Smooth muscle cell (in vitro differentiated cells): ENCODE measurements at regions not wholly inside any gene's neighbourhood (a gene's known extent, or its start where the extent isn't known, plus 50 kb on each side); places are given as distances from the start of the nearest gene placed in this dataset.

ENCODE experiments used
- DNase-seq: peaks from one replicate; lab custom pipeline; 2025; ENCODE audit not compliant: unreplicated experiment; lab: John Stamatoyannopoulos, UW
- H2AFZ ChIP-seq: fragments of 200-600 bp; sonication (generic); 2 replicates; pipeline ENCODE4 v1.6.0; 2016; ENCODE audit warnings: antibody characterized with exemption, low read depth, mild to moderate bottlenecking
- H3F3A ChIP-seq: fragments of 200-600 bp; sonication (generic); 2 replicates; pipeline ENCODE4 v1.6.0; 2017; ENCODE audit warnings: antibody characterized with exemption, low read depth
- H3K27ac ChIP-seq: fragments of 200-600 bp; sonication (generic); 2 replicates; pipeline ENCODE4 v1.5.1; 2016; ENCODE audit warnings: low read depth, mild to moderate bottlenecking
- H3K27me3 ChIP-seq: fragments of 200-600 bp; sonication (generic); 2 replicates; pipeline ENCODE4 v1.6.1; 2016; ENCODE audit warnings: low read depth, mild to moderate bottlenecking
- H3K36me3 ChIP-seq: fragments of 200-600 bp; sonication (generic); 2 replicates; pipeline ENCODE4 v1.5.1; 2016; ENCODE audit warnings: low read depth
- H3K4me1 ChIP-seq: fragments of 200-600 bp; sonication (generic); 2 replicates; pipeline ENCODE4 v1.5.1; 2016; ENCODE audit warnings: low read depth
- H3K4me2 ChIP-seq: fragments of 200-600 bp; sonication (generic); 2 replicates; pipeline ENCODE4 v1.6.0; 2016; ENCODE audit warnings: mild to moderate bottlenecking
- H3K4me3 ChIP-seq: fragments of 200-600 bp; sonication (generic); 2 replicates; pipeline ENCODE4 v1.5.1; 2016; ENCODE audit warnings: mild to moderate bottlenecking
- H3K79me2 ChIP-seq: fragments of 200-600 bp; sonication (generic); 2 replicates; pipeline ENCODE4 v1.6.0; 2016; ENCODE audit warnings: low read depth, mild to moderate bottlenecking
- H3K9ac ChIP-seq: fragments of 200-600 bp; sonication (generic); 2 replicates; pipeline ENCODE4 v1.6.0; 2016; ENCODE audit warnings: low read depth
- H3K9me3 ChIP-seq: fragments of 200-600 bp; sonication (generic); replicated peaks from 2 replicates; pipeline ENCODE4 v1.5.1; 2016; ENCODE audit warnings: low read depth
- H4K20me1 ChIP-seq: fragments of 200-600 bp; sonication (generic); 2 replicates; pipeline ENCODE4 v1.6.0; 2016; ENCODE audit warnings: low read depth
- WGBS: methylation state at CpG from one replicate; pipeline ENCODE4 v1.1.7; 2016; ENCODE audit warnings: low lambda C conversion rate; 5-methylcytosine and 5-hydroxymethylcytosine counted together
- TF ChIP-seq, protein P1 (sequence below): fragments of 200-600 bp; sonication (generic); IDR thresholded peaks from 2 replicates; pipeline ENCODE4 v1.5.1; 2017; ENCODE audit warnings: borderline replicate concordance, mild to moderate bottlenecking, antibody characterized with exemption; ENCODE audit not compliant: insufficient read depth, poor library complexity, severe bottlenecking

DNA sequence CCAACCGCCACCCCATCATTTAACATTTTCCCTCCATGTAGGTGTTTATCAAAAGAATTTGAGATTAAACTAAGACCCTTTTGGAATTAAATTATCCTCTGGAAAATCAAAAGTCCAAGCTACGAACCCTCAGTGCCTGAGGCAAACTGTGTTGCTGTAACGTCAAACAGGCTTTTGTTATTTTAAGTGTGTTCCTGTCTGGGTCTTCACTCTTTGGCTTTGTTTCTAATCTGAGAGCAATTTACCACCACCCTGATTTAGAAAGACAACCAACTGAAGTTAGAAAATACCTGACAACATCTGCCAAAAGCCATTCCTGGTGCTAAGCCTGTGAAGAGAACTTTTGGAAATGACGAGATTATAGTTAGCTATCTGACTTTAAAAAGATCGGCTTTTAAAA, 199.9 kb downstream of the DIRAS2 start:
- H2AFZ ChIP-seq: no peak overlapping the region
- no peak for DNase-seq
- no peak overlapping the region for H3K4me3 ChIP-seq
- H3K27me3 ChIP-seq: no peaks in the 10 kb centered on the region
- peaks cover 7% of the 10 kb centered on the region for H3K9me3 ChIP-seq
- TF ChIP-seq, protein P1, sequence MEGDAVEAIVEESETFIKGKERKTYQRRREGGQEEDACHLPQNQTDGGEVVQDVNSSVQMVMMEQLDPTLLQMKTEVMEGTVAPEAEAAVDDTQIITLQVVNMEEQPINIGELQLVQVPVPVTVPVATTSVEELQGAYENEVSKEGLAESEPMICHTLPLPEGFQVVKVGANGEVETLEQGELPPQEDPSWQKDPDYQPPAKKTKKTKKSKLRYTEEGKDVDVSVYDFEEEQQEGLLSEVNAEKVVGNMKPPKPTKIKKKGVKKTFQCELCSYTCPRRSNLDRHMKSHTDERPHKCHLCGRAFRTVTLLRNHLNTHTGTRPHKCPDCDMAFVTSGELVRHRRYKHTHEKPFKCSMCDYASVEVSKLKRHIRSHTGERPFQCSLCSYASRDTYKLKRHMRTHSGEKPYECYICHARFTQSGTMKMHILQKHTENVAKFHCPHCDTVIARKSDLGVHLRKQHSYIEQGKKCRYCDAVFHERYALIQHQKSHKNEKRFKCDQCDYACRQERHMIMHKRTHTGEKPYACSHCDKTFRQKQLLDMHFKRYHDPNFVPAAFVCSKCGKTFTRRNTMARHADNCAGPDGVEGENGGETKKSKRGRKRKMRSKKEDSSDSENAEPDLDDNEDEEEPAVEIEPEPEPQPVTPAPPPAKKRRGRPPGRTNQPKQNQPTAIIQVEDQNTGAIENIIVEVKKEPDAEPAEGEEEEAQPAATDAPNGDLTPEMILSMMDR: no peak
- H3K4me2 ChIP-seq: no peak overlapping the region
- H3K27ac ChIP-seq: no peak overlapping the region
- H4K20me1 ChIP-seq: no peaks in the 10 kb centered on the region
- no peaks in the 10 kb centered on the region for H3K36me3 ChIP-seq
- no peaks in the 10 kb centered on the region for H3F3A ChIP-seq
- no peak overlapping the region for H3K9ac ChIP-seq
- no peaks in the 10 kb centered on the region for H3K4me1 ChIP-seq
- WGBS: 52% methylated on average over 5 of the region's 5 CpGs
- no peaks in the 10 kb centered on the region for H3K79me2 ChIP-seq

DNA sequence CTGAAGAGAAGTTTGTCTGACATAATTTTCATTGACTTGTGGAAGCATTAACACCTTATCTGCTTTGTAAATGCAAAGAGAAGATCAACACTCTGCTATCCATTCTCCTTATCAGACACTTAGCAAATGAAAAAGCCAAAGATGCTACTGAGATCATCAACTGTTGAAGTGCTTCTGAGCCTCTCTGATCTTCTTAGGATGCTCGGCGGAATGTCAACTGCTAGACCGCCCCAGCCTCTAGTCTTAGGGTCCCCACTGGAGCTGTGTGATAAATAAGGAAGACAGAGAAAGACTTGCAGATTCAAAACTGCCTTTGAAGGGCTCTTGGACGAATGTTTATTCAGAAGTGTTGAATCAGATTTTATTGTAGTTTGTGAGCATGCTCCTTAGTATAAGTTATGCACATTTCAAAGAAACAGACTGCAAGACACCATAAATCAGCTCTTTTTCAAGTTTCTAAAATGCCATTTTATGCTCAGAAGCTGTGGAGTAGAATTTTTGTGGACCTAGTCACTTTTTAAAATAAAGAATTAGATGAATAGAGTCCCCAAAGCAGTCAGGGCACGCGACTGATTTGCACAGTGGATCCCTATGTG, 197.9 kb downstream of the DIRAS2 start:
- Histone ChIP-seq H3K9me3 (no peaks in the 10 kb centered on the region), H3K79me2 (no peaks in the 10 kb centered on the region), H3K9ac (no peak overlapping the region), H3K27ac (no peak overlapping the region), H3F3A (no peaks in the 10 kb centered on the region), H4K20me1 (no peaks in the 10 kb centered on the region), H2AFZ (no peak overlapping the region), H3K4me2 (no peak overlapping the region), H3K36me3 (no peaks in the 10 kb centered on the region), H3K4me3 (no peak overlapping the region), H3K27me3 (no peaks in the 10 kb centered on the region), H3K4me1 (no peaks in the 10 kb centered on the region)
- TF ChIP-seq, protein P1: no peak
- WGBS: 48% methylated on average over 6 of the region's 6 CpGs
- DNase-seq: no peak

DNA sequence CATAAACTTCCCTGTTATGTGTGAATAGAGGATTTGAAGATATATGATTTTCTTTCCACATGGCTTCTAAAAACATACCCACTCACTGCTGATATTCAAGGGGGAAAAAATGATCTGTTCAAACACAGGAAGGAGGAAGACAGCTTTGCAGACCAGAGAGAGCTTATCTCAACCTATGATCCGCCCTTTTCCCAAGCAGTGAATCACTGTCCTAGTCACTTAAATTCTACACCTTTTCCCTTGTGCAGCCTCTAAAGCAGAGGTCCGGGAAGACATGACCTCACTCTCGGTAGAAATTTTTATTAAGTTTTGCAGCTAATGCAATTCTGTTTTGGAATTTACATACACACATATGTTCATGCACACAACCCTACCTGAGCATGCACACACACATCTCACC, 197.2 kb downstream of the DIRAS2 start:
- no peak for DNase-seq
- Histone ChIP-seq H3K27ac (no peak overlapping the region), H2AFZ (no peak overlapping the region), H3F3A (no peaks in the 10 kb centered on the region), H3K36me3 (no peaks in the 10 kb centered on the region), H3K79me2 (no peaks in the 10 kb centered on the region), H3K9ac (no peak overlapping the region), H4K20me1 (no peaks in the 10 kb centered on the region), H3K4me3 (no peak overlapping the region), H3K9me3 (no peaks in the 10 kb centered on the region), H3K4me1 (no peaks in the 10 kb centered on the region), H3K4me2 (no peak overlapping the region), H3K27me3 (no peaks in the 10 kb centered on the region)
- WGBS: 33% methylated on average over 3 of the region's 3 CpGs
- TF ChIP-seq, protein P1: no peak
